ENCODE measurements at regions not wholly inside any gene's neighbourhood (a gene's known extent, or its start where the extent isn't known, plus 50 kb on each side); places are given as distances from the start of the nearest gene placed in this dataset.

GRCh38 chr9:100848726-100849125, 179.8 kb upstream of the PLPPR1 start:
- TF ChIP-seq CTCF (IDR thresholded peaks at IDR 0.05), result no peak
- TF ChIP-seq POLR2A (IDR thresholded peaks at IDR 0.05), result no peak

Measured in heart left ventricle (tissue), 13 donors.